Stimulated activated CD4-positive, alpha-beta T cell treated with anti-CD3 and anti-CD28 coated beads, Interleukin-4, amount 100 ng/mL, for 1 hour (primary cell): ENCODE measurements at regions not wholly inside any gene's neighbourhood (a gene's known extent, or its start where the extent isn't known, plus 50 kb on each side); places are given as distances from the start of the nearest gene placed in this dataset.

ENCODE experiments used
- DNase-seq: peaks from one replicate; pipeline ENCODE4 v3.0.0-alpha.2; 2020

GRCh38 chr4:11799196-11799595 is 370.5 kb upstream of the HS3ST1 start:
- no peak for DNase-seq

- no peak for DNase-seq
Observed at GRCh38 chr4:11791797-11792196, 363.1 kb upstream of the HS3ST1 start.

GRCh38 chr4:11790230-11790629 is 361.5 kb upstream of the HS3ST1 start:
- no peak for DNase-seq

GRCh38 chr4:11783588-11783987 is 354.9 kb upstream of the HS3ST1 start:
- no peak for DNase-seq

- no peak for DNase-seq
Observed at GRCh38 chr4:11782859-11783258, 354.2 kb upstream of the HS3ST1 start.

GRCh38 chr4:11777447-11777846 is 348.8 kb upstream of the HS3ST1 start:
- DNase-seq: no peak

GRCh38 chr4:11774346-11774745 is 345.7 kb upstream of the HS3ST1 start:
- DNase-seq: no peak

GRCh38 chr4:11773798-11774197 is 345.1 kb upstream of the HS3ST1 start:
- no peak for DNase-seq

GRCh38 chr4:11769434-11769833 is 340.7 kb upstream of the HS3ST1 start:
- DNase-seq: no peak

GRCh38 chr4:11768251-11768972 is 339.7 kb upstream of the HS3ST1 start:
- no peak for DNase-seq

GRCh38 chr4:11765849-11766453 is 337.3 kb upstream of the HS3ST1 start:
- no peak for DNase-seq

GRCh38 chr4:11748164-11748872 is 319.6 kb upstream of the HS3ST1 start:
- no peak for DNase-seq

- no peak for DNase-seq
Observed at GRCh38 chr4:11746734-11747133, 318.0 kb upstream of the HS3ST1 start.

GRCh38 chr4:11743976-11744375 is 315.3 kb upstream of the HS3ST1 start:
- DNase-seq: no peak

- no peak for DNase-seq
Observed at GRCh38 chr4:11743236-11743635, 314.5 kb upstream of the HS3ST1 start.

GRCh38 chr4:11741190-11741652 is 312.5 kb upstream of the HS3ST1 start:
- no peak for DNase-seq

GRCh38 chr4:11739992-11740391 is 311.3 kb upstream of the HS3ST1 start:
- no peak for DNase-seq

- no peak for DNase-seq
Observed at GRCh38 chr4:11736978-11737377, 308.3 kb upstream of the HS3ST1 start.

- no peak for DNase-seq
Observed at GRCh38 chr4:11735651-11736050, 307.0 kb upstream of the HS3ST1 start.

- no peak for DNase-seq
Observed at GRCh38 chr4:11732155-11732554, 303.5 kb upstream of the HS3ST1 start.

GRCh38 chr4:11730545-11730944 is 301.9 kb upstream of the HS3ST1 start:
- DNase-seq: no peak

GRCh38 chr4:11729548-11729947 is 300.9 kb upstream of the HS3ST1 start:
- no peak for DNase-seq

GRCh38 chr4:11727903-11728564 is 299.3 kb upstream of the HS3ST1 start:
- DNase-seq: no peak

- no peak for DNase-seq
Observed at GRCh38 chr4:11724731-11725130, 296.0 kb upstream of the HS3ST1 start.
